ENCODE measurements at regions not wholly inside any gene's neighbourhood (a gene's known extent, or its start where the extent isn't known, plus 50 kb on each side); places are given as distances from the start of the nearest gene placed in this dataset.

DNA sequence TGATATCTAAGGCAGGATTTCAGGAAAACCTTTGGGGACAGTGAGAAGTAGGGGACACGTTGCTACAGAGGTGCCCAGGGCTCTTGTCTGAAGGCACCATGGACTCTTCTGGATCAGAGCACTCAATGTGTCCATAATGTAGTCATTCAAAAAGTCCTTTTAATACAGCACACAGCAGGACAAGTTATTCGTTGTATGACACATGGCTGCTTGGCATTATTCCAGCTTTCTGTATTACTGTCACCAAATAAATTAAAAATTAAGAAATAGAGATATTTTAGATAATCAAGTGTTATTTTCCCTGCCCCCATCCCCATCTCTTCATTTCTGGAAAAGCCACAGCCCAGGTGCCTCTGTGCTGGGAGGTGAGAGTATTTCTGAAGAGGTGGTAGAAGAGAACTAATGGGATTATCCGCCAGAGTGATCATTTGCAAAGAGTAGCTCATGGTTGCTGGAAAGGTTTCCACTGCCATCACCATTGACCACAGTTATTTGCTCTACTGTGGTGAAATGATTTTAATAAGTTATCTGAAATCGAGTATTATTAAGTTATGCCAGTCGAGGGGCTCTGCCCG, 83.0 kb downstream of the CXCL12 start:
- no peak for DNase-seq (ENCODE audit: low spot score)

DNA sequence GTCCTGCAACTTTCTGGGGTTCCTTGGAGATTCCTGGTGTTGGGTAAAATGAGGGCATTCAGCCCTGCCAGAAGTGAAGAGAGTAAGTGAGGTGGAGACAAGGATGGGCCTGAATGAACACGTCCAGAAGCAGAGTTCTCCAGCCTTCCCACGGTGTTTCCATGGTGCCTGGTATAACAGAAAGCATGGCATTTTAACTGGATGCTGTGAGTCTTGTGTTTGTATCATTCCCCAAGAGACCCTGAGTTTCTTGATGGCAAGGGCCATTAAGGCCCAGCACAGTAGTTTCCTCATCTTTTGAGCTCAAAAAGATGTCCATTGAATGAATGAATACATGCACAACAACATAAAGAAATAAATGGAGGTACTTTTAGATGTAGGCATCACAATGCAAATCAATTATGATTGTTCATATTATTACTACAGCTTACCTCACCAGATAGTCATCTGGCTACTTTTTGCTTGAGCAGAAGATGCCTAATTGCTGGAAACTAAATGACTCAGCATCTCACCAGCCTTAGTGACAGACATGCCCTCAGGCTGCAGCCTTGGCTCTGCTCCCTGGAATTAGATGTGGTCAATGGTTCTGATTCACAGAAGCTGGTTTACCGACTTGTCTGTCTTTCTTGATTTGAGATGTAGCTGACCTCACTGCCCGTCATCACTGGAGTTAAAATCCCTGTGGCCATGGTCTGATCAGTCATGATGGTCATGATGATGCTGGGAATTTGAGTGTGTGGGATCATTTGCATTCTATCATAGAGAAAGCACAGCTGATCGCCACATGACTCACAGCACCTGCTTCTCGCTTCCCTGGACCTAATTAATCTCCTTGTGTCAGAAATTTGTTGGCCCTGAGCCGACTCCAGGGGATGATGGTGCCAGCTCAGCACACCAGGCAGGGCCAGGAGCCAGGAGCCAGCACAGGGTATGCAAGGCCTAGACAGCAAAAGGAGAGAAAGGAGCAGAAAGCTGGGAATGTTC, 83.9 kb downstream of the CXCL12 start:
- no peak for DNase-seq (ENCODE audit: low spot score)

DNA sequence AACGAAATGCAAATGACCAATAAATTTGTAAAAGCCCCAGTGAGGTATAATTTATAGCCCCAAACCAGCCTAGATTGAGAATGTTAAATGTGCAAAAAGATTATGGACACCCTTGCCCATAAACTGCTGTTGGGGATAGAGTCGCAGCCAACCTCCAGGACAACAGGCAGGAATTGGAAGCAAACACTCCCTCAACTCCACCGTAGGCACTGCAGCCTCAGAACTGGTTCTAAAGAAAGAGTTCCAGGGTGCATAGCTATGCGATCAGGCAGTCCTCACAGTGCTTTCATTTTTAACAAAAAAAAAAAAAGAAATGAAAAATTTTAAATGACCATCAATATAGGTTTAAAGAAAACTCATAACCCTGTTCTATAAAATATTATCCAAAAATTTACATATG, 86.2 kb downstream of the CXCL12 start:
- no peak for DNase-seq (ENCODE audit: low spot score)

DNA sequence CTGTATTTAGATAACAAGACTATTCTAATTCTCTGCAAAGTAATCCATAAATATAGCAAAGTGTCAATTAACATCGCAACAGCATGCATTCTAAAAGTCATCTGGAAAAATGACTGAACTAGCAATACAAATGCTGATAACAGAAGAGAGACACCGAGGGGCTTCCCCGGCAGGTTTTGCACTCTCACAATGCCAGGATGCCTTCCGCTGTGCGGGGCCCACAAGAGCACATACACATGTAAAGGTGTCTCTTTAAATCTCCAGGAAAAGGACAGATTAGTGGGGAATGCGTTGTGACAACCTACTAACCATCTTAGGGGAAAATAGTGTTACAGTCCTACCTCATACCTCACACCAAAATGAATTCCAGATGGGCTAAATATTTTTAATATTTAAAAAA, 86.9 kb downstream of the CXCL12 start:
- DNase-seq (ENCODE audit: low spot score) = no peak

DNA sequence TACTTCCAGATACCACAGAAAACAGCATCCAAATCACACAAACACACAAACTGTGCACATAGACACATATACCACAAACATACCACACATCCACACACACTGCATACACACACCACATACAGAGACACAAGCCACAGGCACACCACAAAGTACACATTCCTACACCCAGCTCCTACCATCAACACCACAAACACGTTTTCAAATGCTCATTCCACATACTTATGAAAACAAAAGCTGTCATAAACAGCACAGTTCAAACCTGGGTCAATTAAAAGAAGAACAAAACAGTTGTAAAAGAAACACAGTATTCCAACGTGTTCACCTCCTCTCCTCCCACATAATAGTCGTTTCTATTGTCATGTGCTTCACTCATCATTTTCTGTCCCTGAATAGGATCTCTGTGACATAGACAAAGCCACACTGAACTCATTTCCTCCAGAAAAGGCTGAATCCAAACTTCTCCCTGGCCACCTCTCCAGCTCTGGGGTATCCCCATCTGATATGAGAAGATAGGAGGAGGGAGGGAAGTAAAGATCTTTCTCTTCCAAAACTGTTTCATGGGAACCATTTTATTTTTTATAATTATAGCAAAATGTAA, 89.2 kb downstream of the CXCL12 start:
- DNase-seq (ENCODE audit: low spot score) = no peak

DNA sequence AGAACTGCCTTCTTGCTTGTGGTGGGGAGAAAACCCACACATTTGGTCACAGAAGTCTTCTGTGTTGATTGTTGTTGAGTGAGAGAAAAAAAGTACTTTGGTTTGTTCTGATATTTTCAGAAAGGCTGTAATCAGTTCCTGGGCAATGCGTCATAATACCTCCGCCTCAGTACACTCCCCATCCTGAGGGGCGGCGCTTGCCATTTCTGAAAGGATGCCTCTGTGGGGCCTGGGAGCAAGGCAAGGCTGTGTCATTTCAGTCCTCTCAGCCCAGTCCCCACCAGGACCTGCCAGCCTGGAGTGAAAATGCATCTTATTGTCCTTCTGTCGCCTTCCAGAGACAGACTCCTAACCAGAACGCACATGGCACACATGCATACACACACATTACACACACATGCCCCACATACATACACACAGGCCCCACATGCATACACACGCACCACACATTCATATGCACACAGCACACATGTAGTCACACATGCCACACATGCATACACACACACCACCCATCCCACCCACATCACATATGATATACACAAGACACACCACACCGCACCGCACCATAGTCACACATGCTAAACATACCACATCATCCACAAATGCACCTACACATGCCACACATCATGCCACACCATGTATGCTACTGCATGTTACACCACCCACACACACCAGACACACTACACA, 90.0 kb downstream of the CXCL12 start:
- no peak for DNase-seq (ENCODE audit: low spot score)

DNA sequence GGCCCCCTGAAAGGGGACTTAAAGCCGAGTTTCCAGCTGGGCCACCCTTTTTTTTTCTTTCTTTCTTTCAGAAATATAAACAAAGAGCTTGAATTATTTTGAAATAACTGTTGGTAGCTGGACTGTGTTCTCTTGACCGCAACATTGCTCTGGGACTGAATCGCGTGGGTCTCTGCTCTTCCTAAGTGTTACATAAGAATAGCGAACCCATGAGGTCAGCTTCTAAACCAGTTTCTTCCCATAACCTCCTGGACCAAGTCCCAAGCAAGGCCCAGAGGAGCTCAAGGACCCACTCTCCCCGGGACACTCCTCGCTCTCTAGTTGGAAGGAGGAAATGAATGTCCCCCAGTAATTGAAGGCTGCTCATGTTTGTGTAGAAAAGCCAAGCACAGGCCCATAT, 91.1 kb downstream of the CXCL12 start:
- no peak for DNase-seq (ENCODE audit: low spot score)

DNA sequence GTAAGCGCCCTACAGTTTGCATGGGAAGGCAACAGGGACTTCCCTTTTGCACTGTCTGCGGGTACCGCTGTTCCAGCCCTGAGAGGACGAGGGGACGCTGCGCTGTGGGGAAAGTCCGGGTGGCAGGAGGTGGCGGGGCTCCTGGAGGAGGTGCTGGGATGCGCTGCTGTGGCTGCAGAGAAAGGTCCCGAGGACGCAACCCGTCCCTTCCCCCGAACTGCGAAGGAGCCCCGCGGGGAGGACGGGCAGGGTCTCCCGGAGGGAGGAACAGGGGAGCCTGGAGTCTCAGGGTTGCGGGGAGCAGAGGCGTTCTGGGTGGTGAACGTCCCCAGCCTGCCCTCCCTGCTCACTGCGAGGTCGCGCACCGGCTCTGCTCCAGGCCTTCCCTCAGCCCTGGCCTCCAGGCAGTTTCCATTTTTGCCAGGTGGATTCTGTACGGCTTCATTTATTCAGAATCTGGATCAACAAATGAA, 91.6 kb downstream of the CXCL12 start:
- DNase-seq (ENCODE audit: low spot score) = no peak

DNA sequence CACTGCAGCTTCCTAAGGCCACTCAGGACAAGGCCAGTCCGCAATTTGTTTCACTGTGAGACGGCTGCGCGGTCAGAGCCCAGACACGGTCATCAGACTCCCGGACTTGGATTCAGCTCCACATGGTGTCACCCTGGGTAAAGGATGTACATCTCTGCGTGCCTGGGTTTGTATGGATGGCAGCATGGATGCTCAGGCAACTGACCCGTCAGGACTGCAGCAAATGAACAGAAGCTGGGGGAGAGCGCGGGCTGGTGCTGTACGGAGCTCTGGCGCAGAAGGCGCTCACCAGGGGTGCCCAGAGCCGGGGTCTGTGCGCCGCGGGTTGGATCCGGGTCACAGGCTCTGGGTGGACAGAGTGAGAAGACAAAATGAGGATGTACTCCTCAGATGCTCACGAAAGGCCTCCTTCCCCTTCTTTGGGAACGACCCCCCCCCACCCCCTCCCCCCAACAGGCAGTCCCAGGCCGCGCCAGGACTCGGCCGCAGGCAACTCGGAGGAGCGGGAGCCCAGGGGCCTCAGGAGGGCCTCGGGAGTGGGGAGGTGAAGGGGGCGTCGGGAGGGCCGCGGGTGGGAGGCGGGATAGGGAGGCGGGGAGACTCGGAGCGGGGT, 92.4 kb downstream of the CXCL12 start:
- peak; percentile 38 for DNase-seq (ENCODE audit: low spot score)

DNA sequence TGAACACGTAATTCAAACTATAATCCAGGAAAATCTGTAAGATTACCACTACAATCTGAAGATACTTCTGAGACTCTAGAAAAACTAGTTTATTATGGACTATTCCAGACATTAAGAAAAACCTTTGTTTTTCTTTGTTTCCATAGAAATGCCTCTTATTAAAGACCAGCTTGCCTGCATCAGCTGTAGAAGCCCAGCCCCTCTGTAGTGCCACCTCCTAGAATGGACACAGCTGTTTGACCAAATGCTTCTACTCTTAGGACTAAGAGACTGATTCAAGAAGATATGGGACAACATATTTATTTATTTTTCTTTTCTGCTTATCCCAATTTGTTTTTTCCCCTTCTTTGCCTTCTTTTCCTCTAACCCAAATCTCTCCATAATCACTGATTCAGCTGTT, 93.8 kb downstream of the CXCL12 start:
- DNase-seq (ENCODE audit: low spot score) = no peak

DNA sequence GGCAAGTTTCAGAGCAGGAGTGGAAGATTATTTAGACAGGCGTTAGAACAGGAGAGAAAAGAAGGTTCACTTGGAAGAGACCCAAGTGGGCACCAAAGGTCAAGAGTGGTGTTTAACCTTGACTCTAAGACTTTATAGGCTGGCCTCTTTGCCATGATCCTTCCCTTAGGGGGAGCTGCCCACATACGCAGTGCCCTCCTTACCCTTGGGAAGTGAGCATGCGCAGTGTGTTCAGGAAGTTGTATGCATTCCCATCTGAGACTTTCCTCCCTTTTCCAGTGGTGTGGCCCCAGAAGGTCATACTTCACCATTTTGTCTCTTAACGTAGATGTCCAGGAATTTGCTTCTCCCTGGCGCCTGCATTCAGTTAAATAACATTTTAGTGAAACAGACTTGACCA, 95.8 kb downstream of the CXCL12 start:
- no peak for DNase-seq (ENCODE audit: low spot score)

DNA sequence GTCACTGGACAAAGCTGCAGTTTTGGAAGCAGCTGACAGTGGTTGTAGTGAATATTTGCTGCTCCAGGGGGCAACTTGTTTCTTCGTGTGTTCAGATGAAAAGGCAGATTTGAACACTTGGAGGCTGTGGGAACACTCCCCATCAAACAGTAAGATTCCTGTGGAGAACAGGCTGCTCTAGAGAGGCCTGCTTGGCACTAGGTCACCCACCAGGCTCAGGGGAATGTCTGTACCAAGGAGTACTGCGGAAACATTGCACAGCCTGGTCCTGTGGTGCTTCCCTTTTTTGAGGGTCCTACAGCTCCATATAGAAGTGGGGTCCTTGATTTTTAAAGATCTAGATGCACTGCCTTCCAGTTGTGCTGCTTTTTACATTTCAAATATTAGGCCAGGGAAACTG, 97.5 kb downstream of the CXCL12 start:
- no peak for DNase-seq (ENCODE audit: low spot score)

DNA sequence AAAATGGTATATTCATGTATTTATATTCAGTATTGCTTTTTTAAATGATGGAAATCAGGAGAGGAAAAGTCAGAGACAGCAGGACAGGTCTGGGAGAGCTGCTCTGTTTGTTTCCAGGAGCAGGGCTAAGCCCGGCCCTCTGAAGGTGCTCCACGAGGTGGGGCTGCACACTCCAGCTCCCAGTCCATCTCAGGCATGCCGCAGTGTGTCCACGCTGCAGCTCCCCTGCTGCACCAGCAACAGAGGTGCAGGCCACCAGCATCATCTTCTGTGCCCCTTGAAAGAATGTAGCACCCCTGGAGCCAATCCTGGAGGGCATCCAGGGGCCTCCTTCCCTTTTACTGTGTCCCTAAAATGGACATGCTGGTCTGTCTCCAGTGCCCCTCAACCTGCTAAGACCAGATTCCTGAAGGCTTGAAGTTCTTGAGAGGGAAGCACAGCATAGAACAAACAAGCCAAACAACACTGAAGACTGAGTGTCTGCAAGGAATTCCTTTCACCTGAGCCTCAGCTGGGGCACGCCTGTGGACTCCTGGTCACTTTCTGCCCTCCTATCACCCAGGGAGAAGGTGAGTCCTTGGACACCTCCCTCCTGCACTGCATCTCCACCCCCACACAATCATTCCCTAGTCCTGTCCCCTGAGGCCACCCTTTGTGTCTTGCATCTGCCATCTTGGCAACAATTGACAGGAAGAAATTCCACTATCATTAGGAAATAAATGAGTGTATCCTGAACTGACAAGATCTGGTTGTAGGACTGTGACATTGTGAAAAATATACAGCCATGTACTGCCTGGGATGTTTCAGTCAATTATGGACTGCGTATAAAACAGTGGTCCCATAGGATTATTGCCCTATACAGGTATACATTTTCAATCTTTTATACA, 100.5 kb downstream of the CXCL12 start:
- DNase-seq (ENCODE audit: low spot score) = no peak

DNA sequence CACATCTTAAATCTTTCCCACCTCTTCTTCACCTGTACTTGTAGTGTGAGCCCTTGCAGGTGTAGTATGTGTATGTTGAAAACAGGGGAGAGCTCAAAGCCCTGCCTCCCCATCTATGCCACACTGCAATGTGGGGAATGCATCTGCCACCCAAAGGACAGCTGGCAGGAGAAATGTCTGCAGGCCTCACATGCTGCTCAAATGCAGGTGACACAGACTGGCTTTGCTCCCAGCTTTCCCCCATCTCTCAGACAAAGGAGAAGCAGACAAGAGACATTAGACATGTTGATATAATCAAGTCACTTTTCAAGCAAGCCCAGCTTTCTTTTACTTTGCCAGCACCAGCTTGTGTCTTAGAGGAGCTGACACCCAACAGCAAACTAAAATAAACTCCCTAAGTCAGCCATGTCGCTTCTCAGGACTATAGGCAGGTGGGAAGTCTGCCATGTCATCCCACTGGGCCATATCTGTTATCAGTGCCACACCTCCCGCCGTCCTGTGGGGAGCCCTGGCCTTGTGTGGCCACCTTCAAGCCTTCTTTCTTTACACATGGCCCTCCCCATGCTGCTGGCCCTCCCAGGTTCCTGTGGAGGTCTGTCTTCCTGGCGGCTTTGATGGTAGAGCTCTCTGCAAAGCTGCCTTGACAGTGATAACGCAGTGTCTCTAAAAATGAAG, 102.1 kb downstream of the CXCL12 start:
- no peak for DNase-seq (ENCODE audit: low spot score)

DNA sequence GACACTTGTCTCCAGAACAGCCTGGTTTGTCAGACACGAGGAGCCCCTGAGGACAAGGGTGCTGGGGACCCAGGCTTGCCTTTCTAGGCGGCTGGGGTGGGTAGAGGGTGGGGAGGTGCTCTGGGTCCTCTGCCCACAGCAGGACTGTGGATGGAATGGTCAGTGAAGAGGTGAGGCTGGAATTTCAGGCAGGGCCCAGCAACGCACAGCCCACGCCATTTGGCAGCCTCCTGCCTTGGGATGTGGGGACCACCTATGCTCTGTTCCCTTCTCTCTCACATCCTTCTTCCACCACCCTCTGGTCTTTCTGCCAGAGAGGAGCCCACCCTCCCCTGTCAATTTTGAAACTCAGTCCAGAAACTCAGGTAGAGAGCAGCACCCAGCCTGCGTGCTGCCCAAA, 103.2 kb downstream of the CXCL12 start:
- no peak for DNase-seq (ENCODE audit: low spot score)

DNA sequence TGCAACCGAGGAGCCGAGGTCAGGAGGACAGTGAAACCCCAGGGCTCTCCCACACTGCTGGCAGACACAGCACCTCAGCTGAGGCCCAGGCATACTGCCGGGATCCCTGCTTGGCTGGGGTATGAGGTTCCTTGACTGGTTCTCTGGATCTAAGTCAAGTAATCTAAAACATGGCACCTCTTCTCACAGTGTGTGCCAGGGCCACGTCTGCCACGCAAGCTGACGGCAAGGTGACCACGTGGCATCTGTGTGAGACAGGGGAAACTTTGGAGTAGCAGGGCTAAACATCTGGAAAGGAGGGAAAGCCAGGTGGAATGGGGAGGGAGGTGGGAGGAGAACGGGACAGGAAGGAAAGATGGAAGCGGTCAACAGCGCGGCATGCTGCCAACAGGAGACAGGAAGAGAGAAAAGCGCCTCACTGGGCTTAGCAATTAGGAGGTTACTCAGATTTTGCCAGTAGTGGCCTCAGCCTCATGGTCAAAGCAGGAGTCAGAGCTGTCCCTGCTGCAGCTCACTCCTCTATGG, 103.7 kb downstream of the CXCL12 start:
- no peak for DNase-seq (ENCODE audit: low spot score)

DNA sequence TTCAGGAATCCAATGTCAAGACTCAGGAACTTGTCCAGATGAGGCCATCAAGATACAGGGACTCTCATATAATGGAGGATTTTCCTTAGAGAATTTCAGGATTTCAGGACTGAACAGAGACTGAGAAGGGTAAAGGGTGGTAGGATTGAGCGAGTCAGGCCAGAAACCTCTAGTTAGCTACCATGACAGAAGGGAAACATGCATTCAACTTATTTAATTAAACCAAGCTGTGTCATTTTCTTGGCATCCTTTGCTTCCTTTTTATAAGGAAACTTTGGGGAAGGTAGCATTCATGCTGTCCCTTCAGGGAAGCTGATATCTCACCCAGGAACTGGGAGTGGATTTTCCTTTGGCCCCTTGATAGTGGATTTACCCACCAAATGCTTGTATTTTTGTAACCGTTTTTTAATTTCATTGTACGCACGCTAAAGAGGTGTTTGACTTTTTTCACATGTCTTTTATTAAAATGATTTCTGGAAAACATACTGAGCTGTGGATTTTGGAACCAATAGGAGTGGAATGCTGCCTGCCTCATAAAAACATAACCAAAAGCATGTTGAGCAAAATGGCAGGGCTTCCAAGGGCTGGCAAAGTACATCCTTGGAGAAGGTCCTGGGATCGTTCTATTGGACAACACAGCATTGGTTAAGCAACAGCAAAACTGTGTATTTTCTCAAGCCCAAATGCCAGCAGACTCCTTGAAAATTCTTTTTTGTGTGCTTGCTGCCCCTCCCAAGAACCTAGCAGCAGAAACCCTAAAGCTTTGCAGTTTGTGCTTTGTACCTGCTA, 104.5 kb downstream of the CXCL12 start:
- DNase-seq (ENCODE audit: low spot score) = no peak

DNA sequence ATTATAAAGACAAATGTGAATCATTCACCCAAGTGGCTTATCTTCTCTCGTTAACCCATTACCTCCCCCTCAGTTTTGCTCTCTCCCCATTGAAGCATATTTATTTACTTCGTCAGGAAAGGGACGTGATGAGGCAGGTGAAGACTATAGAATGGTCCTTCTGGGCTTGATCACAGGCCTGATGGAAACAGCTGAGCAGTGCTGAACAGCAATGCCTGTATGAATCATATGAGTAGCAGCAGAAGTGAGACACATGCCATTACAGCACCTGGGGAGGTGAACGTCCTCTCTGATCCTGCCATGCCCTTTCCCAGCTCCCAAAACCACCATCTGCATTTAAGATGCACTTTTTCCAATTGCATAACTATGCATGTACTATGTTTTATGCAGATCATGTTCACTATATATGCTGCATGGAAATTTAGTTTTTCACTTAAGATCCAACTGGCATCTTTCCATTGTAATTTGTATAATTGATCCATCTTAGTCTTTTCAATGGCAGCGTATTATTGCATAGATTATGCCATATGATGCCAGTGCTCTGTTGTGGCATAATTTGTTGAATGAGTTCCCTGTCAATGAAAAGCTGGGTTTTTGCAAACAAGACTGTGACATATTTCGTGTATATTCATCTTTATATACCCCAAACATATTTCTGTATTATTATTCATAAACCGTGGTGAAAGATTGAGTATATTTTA, 105.3 kb downstream of the CXCL12 start:
- no peak for DNase-seq (ENCODE audit: low spot score)

DNA sequence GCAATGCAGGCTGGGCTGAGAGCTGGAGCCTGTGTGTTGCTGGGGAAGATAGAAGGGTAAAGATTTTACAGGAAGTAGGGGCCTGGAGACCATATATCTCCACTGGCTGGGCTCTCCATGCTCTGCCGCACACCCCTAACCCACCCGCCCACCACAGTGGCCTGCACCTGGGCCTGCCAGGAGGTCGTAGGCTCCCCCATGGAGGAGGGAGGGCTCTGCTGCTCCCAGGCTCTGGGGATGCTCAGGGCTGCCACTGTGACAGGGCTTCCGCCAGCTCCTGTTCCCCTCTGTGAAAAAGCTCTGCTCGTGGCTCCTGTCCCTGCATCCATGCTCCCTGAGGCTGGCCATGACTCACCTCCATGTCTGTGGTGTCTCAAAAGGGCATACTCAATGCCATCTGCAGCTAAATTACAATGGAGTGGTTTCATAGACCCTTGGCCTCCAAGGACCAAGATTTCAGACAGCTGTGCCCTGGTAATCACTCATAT, 106.0 kb downstream of the CXCL12 start:
- no peak for DNase-seq (ENCODE audit: low spot score)

Measured in iPS-NIHi11 (cell line).